B cell (primary cell): ENCODE measurements at regions not wholly inside any gene's neighbourhood (a gene's known extent, or its start where the extent isn't known, plus 50 kb on each side); places are given as distances from the start of the nearest gene placed in this dataset.
A peak's percentile ranks its signal among the peaks of the same experiment; 100 is the strongest.

ENCODE experiments used
- ATAC-seq: fragments of 200-7000 bp; cut with Tn5 transposase; one replicate; pipeline ENCODE4 v1.10.0; 2021; ENCODE audit warnings: low read depth, mild to moderate bottlenecking, moderate number of reproducible peaks, moderate library complexity
- CTCF ChIA-PET: fragments of 350-600 bp; sonication (Branson Sonifier 250); formaldehyde crosslinking; loops from one replicate; lab custom pipeline; 2021; ENCODE audit warnings: antibody characterized with exemption, inconsistent platforms; lab: Charles Lee
- POLR2A ChIA-PET: fragments of 350-600 bp; sonication (Branson Sonifier 250); formaldehyde crosslinking; loops from one replicate; lab custom pipeline; 2021; ENCODE audit warnings: antibody characterized with exemption; lab: Charles Lee
- DNase-seq: peaks from one replicate; pipeline ENCODE4 v3.0.0; 2013
- H2AFZ ChIP-seq: 2 replicates; pipeline ENCODE4 v1.6.1; 2012; ENCODE audit warnings: mild to moderate bottlenecking, low read depth, low read length; ENCODE audit not compliant: insufficient read depth, poor library complexity, severe bottlenecking
- H3K27ac ChIP-seq, 2 donors: 1 replicate in 1 of 2; 2 replicates in 1 of 2; pipeline ENCODE4 v1.5.1; 2012 to 2013; ENCODE audit warnings: low read length in 2 of 2, mild to moderate bottlenecking in 2 of 2, moderate library complexity in 1 of 2
- H3K27me3 ChIP-seq, 4 experiments: fragments of 200-600 bp in 1 of 4; sonication (generic) in 1 of 4; replicated peaks in 1 of 4; 1 replicate in 2 of 4; 2 replicates in 2 of 4; pipeline versions ENCODE4 v1.6.1 to v1.7.0; 2013 to 2016; ENCODE audit warnings: low read length in 3 of 4, mild to moderate bottlenecking in 2 of 4, mixed read lengths in 1 of 4, moderate library complexity in 1 of 4; ENCODE audit not compliant: insufficient read depth in 4 of 4, control insufficient read depth in 3 of 4; ENCODE audit errors: control extremely low read depth in 1 of 4
- H3K36me3 ChIP-seq, 2 experiments: replicated peaks in 1 of 2; 1 replicate in 1 of 2; 2 replicates in 1 of 2; pipeline versions ENCODE4 v1.6.1 to v1.7.1; 2013; ENCODE audit warnings: low read length in 1 of 2; ENCODE audit not compliant: insufficient read depth in 2 of 2, control insufficient read depth in 1 of 2; ENCODE audit errors: control extremely low read depth in 1 of 2, extremely low read depth in 1 of 2
- H3K4me1 ChIP-seq, 2 donors: fragments of 200-600 bp in 1 of 2; sonication (generic) in 1 of 2; 1 replicate in 1 of 2; 2 replicates in 1 of 2; pipeline versions ENCODE4 v1.5.1 to v1.6.1; 2013 to 2017; ENCODE audit warnings: low read length in 2 of 2; ENCODE audit not compliant: control insufficient read depth in 2 of 2, insufficient read depth in 2 of 2
- H3K4me2 ChIP-seq: replicated peaks from 2 replicates; pipeline ENCODE3; 2012; ENCODE audit warnings: mild to moderate bottlenecking, low read depth, low read length; ENCODE audit not compliant: poor library complexity, severe bottlenecking
- H3K4me3 ChIP-seq, 5 experiments: fragments of 200-600 bp in 1 of 5; sonication (generic) in 1 of 5; 1 replicate in 3 of 5; 2 replicates in 2 of 5; pipeline versions ENCODE4 v1.5.1 to v1.7.0; 2011 to 2016; ENCODE audit warnings: low read length in 4 of 5, mild to moderate bottlenecking in 4 of 5, low read depth in 2 of 5, control low read depth in 1 of 5, moderate library complexity in 1 of 5; ENCODE audit not compliant: insufficient read depth in 1 of 5; ENCODE audit errors: control extremely low read depth in 1 of 5, extremely low read depth in 1 of 5
- H3K79me2 ChIP-seq: fragments of 200-600 bp; sonication (generic); one replicate; pipeline ENCODE4 v1.6.0; 2016; ENCODE audit warnings: low read length; ENCODE audit not compliant: control insufficient read depth, insufficient read depth
- H3K9ac ChIP-seq: fragments of 200-600 bp; sonication (generic); 2 replicates; pipeline ENCODE4 v1.6.1; 2017; ENCODE audit warnings: mild to moderate bottlenecking, low read length, moderate library complexity
- H3K9me3 ChIP-seq, 3 donors: one replicate each; pipeline versions ENCODE4 v1.6.1 to v1.7.1; 2013; ENCODE audit warnings: low read length in 2 of 3; ENCODE audit not compliant: control insufficient read depth in 2 of 3, insufficient read depth in 1 of 3; ENCODE audit errors: control extremely low read depth in 1 of 3
- H4K20me1 ChIP-seq: 2 replicates; pipeline ENCODE4 v1.6.0; 2012; ENCODE audit warnings: mild to moderate bottlenecking, low read length; ENCODE audit not compliant: insufficient read depth, control insufficient read depth, poor library complexity, severe bottlenecking
- H3K27ac Mint-ChIP-seq: one replicate; pipeline ENCODE4 v1.8.0; 2021; ENCODE audit warnings: mixed read lengths
- H3K27me3 Mint-ChIP-seq: one replicate; pipeline ENCODE4 v1.8.0; 2021; ENCODE audit warnings: mixed read lengths
- H3K4me1 Mint-ChIP-seq: one replicate; pipeline ENCODE4 v1.8.0; 2021; ENCODE audit warnings: mixed read lengths
- H3K4me3 Mint-ChIP-seq: one replicate; pipeline ENCODE4 v1.8.0; 2021; ENCODE audit warnings: mixed read lengths
- H3K9me3 Mint-ChIP-seq: one replicate; pipeline ENCODE4 v1.8.0; 2022; ENCODE audit warnings: mixed read lengths; ENCODE audit not compliant: insufficient read depth
- CTCF ChIP-seq: fragments of 200-600 bp; IDR thresholded peaks from one replicate; pipeline ENCODE4 v1.8.0; 2022; ENCODE audit warnings: antibody characterized with exemption, mild to moderate bottlenecking
- EZH2 ChIP-seq: IDR thresholded peaks from 2 replicates; pipeline ENCODE4 v1.6.1; 2012; ENCODE audit warnings: borderline replicate concordance, low read depth, mild to moderate bottlenecking, moderate library complexity, low read length; ENCODE audit not compliant: insufficient read depth, poor library complexity, severe bottlenecking
- WGBS: methylation state at CpG from one replicate; pipeline ENCODE4 v1.1.5; 2013; ENCODE audit warnings: missing lambda C conversion rate; ENCODE audit not compliant: insufficient coverage; 5-methylcytosine and 5-hydroxymethylcytosine counted together
- intact Hi-C: fragments of 100-400 bp; cut with micrococcal nuclease; formaldehyde crosslinking; loops from one replicate; pipeline ENCODE4 v1.10.0; 2022

- Mint-ChIP-seq H3K4me1 (no peaks in the 10 kb centered on the region), H3K9me3 (peaks cover 5% of the 10 kb centered on the region), H3K4me3 (no peak overlapping the region), H3K27ac (no peak overlapping the region), H3K27me3 (no peaks in the 10 kb centered on the region)
- DNase-seq: no peak
- CTCF ChIA-PET: no interaction called here
- WGBS: no CpG with 5 or more reads among the region's 3 CpGs
- Histone ChIP-seq H3K4me2 (no peak overlapping the region), H3K9ac (no peak overlapping the region), H3K9me3 (peaks cover 0 to 9% (median 4%) of the 10 kb centered on the region in 3 donors), H3K27ac (no peak overlapping the region), H3K4me1 (no peaks in the 10 kb centered on the region), H3K79me2 (no peaks in the 10 kb centered on the region), H2AFZ (no peak overlapping the region), H3K36me3 (no peaks in the 10 kb centered on the region), H3K4me3 (no peak overlapping the region), H4K20me1 (no peaks in the 10 kb centered on the region), H3K27me3 (no peaks in the 10 kb centered on the region)
- intact Hi-C loops: no loop called here
- TF ChIP-seq EZH2 (no peak), CTCF (no peak)
- ATAC-seq: no peak
- POLR2A ChIA-PET: no interaction called here
These were observed 576.5 kb downstream of the ZNF385D start for GRCh38 chr3:21174461-21174860.

- H3K27ac Mint-ChIP-seq: no peak overlapping the region
These were observed 580.0 kb downstream of the ZNF385D start for GRCh38 chr3:21170964-21171363.

More at GRCh38 chr3:21170964-21171363, 580.0 kb downstream of the ZNF385D start:
- Histone ChIP-seq H3K27me3 (no peaks in the 10 kb centered on the region), H3K9ac (no peak overlapping the region), H2AFZ (no peak overlapping the region), H3K27ac (no peak overlapping the region), H3K36me3 (no peaks in the 10 kb centered on the region), H4K20me1 (no peaks in the 10 kb centered on the region), H3K9me3 (no peaks in the 10 kb centered on the region), H3K79me2 (no peaks in the 10 kb centered on the region), H3K4me3 (no peak overlapping the region), H3K4me1 (no peaks in the 10 kb centered on the region), H3K4me2 (no peak overlapping the region)
- CTCF ChIA-PET: interaction anchor here (0.7 kb wide), 1 partner anchor 11 kb away, joined by 3 read pairs; no protein-coding TSS in a partner anchor
- Mint-ChIP-seq H3K4me1 (no peaks in the 10 kb centered on the region), H3K27me3 (no peaks in the 10 kb centered on the region), H3K9me3 (peaks cover 7% of the 10 kb centered on the region), H3K4me3 (no peak overlapping the region)
- TF ChIP-seq EZH2 (no peak), CTCF (peak; percentile 17)
- WGBS: no CpG with 5 or more reads among the region's 1 CpG
- DNase-seq (no peak), ATAC-seq (no peak)
- intact Hi-C loops: no loop called here
- POLR2A ChIA-PET: no interaction called here
